ENCODE measurements at regions not wholly inside any gene's neighbourhood (a gene's known extent, or its start where the extent isn't known, plus 50 kb on each side); places are given as distances from the start of the nearest gene placed in this dataset.

DNA sequence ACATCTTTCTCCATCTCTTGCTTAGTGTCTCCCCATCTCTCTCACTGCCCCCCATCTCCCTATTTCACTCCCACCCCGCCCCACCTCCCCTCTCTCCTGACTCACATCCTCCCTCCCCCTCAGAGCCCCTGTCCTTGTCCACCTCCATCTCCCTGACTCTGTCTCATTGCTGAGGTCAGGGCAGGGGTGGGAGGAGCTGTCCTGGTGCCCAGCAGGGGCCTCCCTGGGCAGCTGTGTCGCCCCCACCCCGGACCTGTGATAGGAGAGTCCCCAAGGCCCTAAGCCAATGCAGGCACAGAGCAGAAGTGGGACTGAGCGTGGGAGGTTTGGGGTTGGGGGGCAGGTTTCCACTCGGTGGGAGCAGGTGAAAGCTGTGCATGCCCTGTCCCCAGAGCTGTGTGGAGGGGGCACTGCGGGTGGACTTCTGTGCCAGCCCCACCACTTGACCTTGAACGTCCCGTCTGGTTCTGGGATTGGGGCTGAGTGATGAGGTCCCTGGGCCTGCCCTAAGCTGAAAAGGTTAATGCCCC is 210.8 kb downstream of the TBC1D2B start (continued):
- TF ChIP-seq JUN (IDR thresholded peaks at IDR 0.05; ENCODE audit: low read depth, low read length) = no peak
- no peak for TF ChIP-seq RNF2 (IDR thresholded peaks at IDR 0.05; ENCODE audit: borderline replicate concordance, low read depth, low read length, missing control alignments, poor library complexity, severe bottlenecking)
- no peak for TF ChIP-seq TEAD4 (IDR thresholded peaks at IDR 0.05; ENCODE audit: low read depth, low read length)
- no peak for TF ChIP-seq HDAC2 (IDR thresholded peaks at IDR 0.05; ENCODE audit: borderline replicate concordance in 1 of 2, low read depth in 2 of 2, low read length in 2 of 2)
- no peak for TF ChIP-seq ZNF274 (IDR thresholded peaks at IDR 0.05; ENCODE audit: borderline replicate concordance, extremely low read depth, low read length)
- TF ChIP-seq SP4 (IDR thresholded peaks at IDR 0.05; ENCODE audit: low read length) = no peak
- TF ChIP-seq EP300 (IDR thresholded peaks at IDR 0.05; ENCODE audit: borderline replicate concordance in 1 of 2, low read depth in 2 of 2, low read length in 2 of 2) = no peak
- TF ChIP-seq TAF1 (IDR thresholded peaks at IDR 0.05; ENCODE audit: low read depth, low read length) = no peak
- no peak for TF ChIP-seq EGR1 (IDR thresholded peaks at IDR 0.05; ENCODE audit: borderline replicate concordance, low read depth, low read length)

Data from H1 (cell line).